BLaER1 treated with 17β-estradiol and CSF1 and Interleukin-3, amounts not matched to agents 10 nM and 100 nM (cell line): ENCODE measurements at regions not wholly inside any gene's neighbourhood (a gene's known extent, or its start where the extent isn't known, plus 50 kb on each side); places are given as distances from the start of the nearest gene placed in this dataset.
"Not testable (repeated sequence)": the region's sequence is repeated elsewhere in the genome, so short reads cannot be mapped to it uniquely, and the experiment has no call there.

Experiments used
- H3K27ac ChIP-seq, 11 experiments: shearing (Covaris generic); formaldehyde crosslinking; 2 replicates each; pipeline ENCODE4 v1.8.1; 2022
- H3K27me3 ChIP-seq, 11 experiments: shearing (Covaris generic); formaldehyde crosslinking; 2 replicates each; pipeline ENCODE4 v1.8.1; 2022
- H3K36me3 ChIP-seq, 11 experiments: shearing (Covaris generic); formaldehyde crosslinking; 2 replicates each; pipeline ENCODE4 v1.8.1; 2022
- H3K4me1 ChIP-seq, 10 experiments: shearing (Covaris generic); formaldehyde crosslinking; 2 replicates each; pipeline ENCODE4 v1.8.1; 2022
- H3K4me2 ChIP-seq, 11 experiments: shearing (Covaris generic); formaldehyde crosslinking; 2 replicates each; pipeline ENCODE4 v1.8.1; 2022
- H3K4me3 ChIP-seq, 10 experiments: shearing (Covaris generic); formaldehyde crosslinking; 2 replicates each; pipeline ENCODE4 v1.8.1; 2022
- H3K9ac ChIP-seq, 11 experiments: shearing (Covaris generic); formaldehyde crosslinking; 2 replicates each; pipeline ENCODE4 v1.8.1; 2022
- H3K9me3 ChIP-seq, 11 experiments: shearing (Covaris generic); formaldehyde crosslinking; replicated peaks in 1 of 11; 2 replicates each; pipeline ENCODE4 v1.8.1; 2022
- H4K20me1 ChIP-seq, 11 experiments: shearing (Covaris generic); formaldehyde crosslinking; 2 replicates each; pipeline ENCODE4 v1.8.1; 2022
- Cebpa-rat ChIP-seq, 11 experiments: shearing (Covaris generic); IDR thresholded peaks; 2 replicates each; pipeline ENCODE4 v1.8.1; 2022

DNA sequence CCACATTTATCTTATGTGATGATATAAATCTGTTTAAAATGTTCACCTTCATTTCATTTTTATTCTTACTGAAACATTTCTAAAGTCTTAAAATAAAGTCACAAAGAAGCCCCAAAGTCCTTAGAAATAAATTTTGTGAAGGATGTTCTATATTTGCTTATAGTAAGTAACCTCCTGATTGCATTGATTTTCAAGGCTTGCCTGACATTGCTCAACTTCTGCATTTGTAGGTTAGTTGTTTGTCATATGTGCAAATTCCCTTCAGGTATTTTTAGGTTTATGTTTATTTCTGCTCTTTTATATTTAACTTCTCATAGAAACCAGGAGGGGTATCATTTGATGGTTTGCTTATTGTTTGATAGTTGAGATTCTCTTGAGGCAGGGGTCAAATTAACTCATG, 417.8 kb downstream of the ARL4A start:
- H3K9ac ChIP-seq, result no peak overlapping the region
- H3K36me3 ChIP-seq, result no peaks in the 10 kb centered on the region
- no peaks in the 10 kb centered on the region for H3K27me3 ChIP-seq
- no peak overlapping the region; a peak in 1 of 22 replicates for H3K4me2 ChIP-seq
- H3K9me3 ChIP-seq, result peaks cover 3 to 13% (median 11%) of the 10 kb centered on the region in 11 experiments; a peak in 16 of 22 replicates
- H4K20me1 ChIP-seq, result no peaks in the 10 kb centered on the region
- peaks cover 0 to 24% (median 0%) of the 10 kb centered on the region in 10 experiments; a peak in 8 of 20 replicates for H3K4me1 ChIP-seq
- H3K4me3 ChIP-seq, result no peak overlapping the region
- no peak overlapping the region for H3K27ac ChIP-seq
- no peak for TF ChIP-seq Cebpa-rat (IDR thresholded peaks at IDR 0.05)

DNA sequence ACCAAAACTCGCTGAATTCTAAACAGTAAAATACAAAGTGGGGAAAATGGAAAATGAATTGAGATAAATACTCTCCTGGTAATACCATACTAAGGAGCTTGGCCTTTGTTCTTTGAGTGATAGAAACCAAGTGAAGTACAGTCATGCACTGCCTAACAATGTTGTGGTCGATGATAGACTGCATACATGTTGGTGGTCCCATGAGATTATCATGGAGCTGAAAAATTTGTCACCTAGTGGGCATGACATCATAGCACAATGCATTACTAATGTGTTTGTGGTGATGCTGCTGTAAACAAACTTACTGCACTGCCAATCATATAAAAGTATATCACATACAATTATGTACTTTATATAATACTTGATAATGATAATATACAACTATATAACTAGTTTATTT, 419.1 kb downstream of the ARL4A start:
- no peak overlapping the region for H3K4me3 ChIP-seq
- H3K27ac ChIP-seq, result no peak overlapping the region
- H3K4me1 ChIP-seq, result peaks cover 0 to 24% (median 0%) of the 10 kb centered on the region in 10 experiments; a peak in 8 of 20 replicates
- no peak overlapping the region for H3K4me2 ChIP-seq
- H3K36me3 ChIP-seq, result no peaks in the 10 kb centered on the region
- H4K20me1 ChIP-seq, result no peaks in the 10 kb centered on the region
- peaks cover 3 to 18% (median 12%) of the 10 kb centered on the region in 11 experiments; a peak in 16 of 22 replicates for H3K9me3 ChIP-seq
- H3K9ac ChIP-seq, result no peak overlapping the region
- no peak for TF ChIP-seq Cebpa-rat (IDR thresholded peaks at IDR 0.05)
- no peaks in the 10 kb centered on the region for H3K27me3 ChIP-seq

DNA sequence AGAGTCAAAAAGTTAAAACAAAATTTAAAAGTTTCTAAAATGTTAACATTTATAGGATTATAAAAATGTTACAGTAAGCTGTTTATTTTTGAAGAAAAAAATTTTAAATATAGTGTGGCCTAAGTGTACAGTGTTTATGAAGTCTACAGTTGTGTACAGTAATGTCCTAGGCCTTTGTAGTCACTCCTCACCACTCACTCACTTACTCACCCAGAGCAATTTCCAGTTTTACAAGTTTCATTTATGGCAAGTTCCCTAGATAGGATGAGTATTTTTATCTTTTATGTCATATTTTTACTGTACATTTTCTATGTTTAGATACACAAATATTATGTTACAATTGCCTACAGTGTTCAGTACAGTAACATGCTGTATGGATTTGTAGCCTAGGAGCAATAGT, 419.9 kb downstream of the ARL4A start:
- Histone ChIP-seq H4K20me1 (no peaks in the 10 kb centered on the region), H3K9me3 (peaks cover 3 to 18% (median 12%) of the 10 kb centered on the region in 11 experiments; a peak in 16 of 22 replicates), H3K36me3 (no peaks in the 10 kb centered on the region), H3K4me3 (no peak overlapping the region), H3K27me3 (no peaks in the 10 kb centered on the region), H3K4me2 (no peak overlapping the region; a peak in 1 of 22 replicates), H3K9ac (no peak overlapping the region), H3K4me1 (peaks cover 0 to 24% (median 0%) of the 10 kb centered on the region in 10 experiments; a peak in 8 of 20 replicates), H3K27ac (no peak overlapping the region)
- TF ChIP-seq Cebpa-rat (IDR thresholded peaks at IDR 0.05), result no peak

DNA sequence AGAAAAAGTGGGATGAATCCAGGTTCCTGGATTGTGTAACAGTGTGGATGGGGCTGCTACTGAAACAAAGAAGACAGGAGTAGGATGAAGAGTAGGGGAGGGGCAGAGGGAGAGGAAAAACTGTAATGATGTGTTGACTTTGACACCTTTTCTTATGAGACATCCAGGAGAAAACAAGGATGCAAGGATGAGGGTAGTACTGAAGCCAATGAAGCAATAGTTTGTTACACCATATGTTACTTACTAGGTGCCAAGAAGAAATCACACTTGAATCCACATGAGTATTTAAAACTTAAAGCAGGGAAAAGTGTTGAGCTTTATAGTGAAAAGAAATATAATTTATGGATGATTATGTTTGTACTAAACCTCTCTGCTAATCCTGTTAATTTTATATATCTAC, 420.6 kb downstream of the ARL4A start:
- TF ChIP-seq Cebpa-rat (IDR thresholded peaks at IDR 0.05), result no peak
- H3K4me1 ChIP-seq, result peaks cover 0 to 24% (median 0%) of the 10 kb centered on the region in 10 experiments; a peak in 8 of 20 replicates
- H3K4me3 ChIP-seq, result no peak overlapping the region
- no peak overlapping the region for H3K27ac ChIP-seq
- H3K9me3 ChIP-seq, result peaks cover 3 to 18% (median 12%) of the 10 kb centered on the region in 11 experiments; a peak in 16 of 22 replicates
- H3K36me3 ChIP-seq, result no peaks in the 10 kb centered on the region
- no peak overlapping the region for H3K9ac ChIP-seq
- H3K27me3 ChIP-seq, result no peaks in the 10 kb centered on the region
- H4K20me1 ChIP-seq, result no peaks in the 10 kb centered on the region
- no peak overlapping the region for H3K4me2 ChIP-seq

DNA sequence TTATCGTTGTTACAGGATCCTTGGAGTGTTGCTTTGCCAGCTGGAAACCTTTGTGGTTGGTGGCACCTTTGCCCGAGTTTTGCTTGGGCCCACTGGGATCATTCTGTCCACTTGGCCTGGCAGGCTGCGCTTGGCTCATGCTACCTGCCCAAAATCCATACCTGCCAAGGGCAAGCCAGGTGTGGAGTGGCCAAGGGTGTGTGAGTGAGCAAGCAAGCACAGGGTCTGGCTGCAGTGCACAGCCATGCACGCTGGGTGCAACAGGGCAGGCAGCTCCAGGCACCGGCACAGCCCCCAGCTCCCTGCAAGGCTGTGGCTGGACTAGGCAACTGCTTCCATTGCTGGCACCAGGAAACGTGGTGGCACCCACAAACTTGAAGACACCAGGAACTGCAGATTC, 421.8 kb downstream of the ARL4A start:
- Histone ChIP-seq H3K27me3 (no peaks in the 10 kb centered on the region), H3K9me3 (peaks cover 3 to 18% (median 12%) of the 10 kb centered on the region in 11 experiments; a peak in 16 of 22 replicates), H4K20me1 (no peaks in the 10 kb centered on the region), H3K36me3 (no peaks in the 10 kb centered on the region), H3K4me2 (no peak overlapping the region), H3K4me1 (peaks cover 0 to 19% (median 0%) of the 10 kb centered on the region in 10 experiments; a peak in 8 of 20 replicates), H3K9ac (no peak overlapping the region), H3K27ac (no peak overlapping the region), H3K4me3 (no peak overlapping the region)
- TF ChIP-seq Cebpa-rat (IDR thresholded peaks at IDR 0.05), result no peak

DNA sequence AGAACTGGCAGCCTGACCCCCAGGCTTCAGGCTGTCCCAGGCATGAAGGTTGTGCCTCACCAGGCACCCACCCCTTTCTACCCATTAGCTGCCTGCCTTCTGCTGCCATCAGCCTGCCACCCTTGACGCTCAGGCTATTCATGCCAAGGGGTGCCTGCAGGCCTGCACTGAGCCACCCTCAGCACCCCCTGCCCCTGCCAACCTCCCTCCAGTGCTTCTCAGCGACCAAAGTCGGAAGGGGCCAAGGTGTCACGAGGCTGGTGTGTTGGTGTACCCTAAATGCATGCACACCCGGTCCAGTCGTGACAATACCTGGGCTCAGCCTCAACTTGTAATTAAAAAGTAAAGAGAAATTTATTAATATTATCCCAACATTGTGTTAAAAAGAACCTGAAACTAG, 422.7 kb downstream of the ARL4A start:
- no peak for TF ChIP-seq Cebpa-rat (IDR thresholded peaks at IDR 0.05)
- Histone ChIP-seq H3K9me3 (peaks cover 3 to 18% (median 12%) of the 10 kb centered on the region in 11 experiments; a peak in 16 of 22 replicates), H3K27ac (no peak overlapping the region), H3K4me1 (peaks cover 0 to 10% (median 0%) of the 10 kb centered on the region in 10 experiments; a peak in 3 of 20 replicates), H3K4me2 (no peak overlapping the region), H4K20me1 (no peaks in the 10 kb centered on the region), H3K4me3 (no peak overlapping the region), H3K9ac (no peak overlapping the region), H3K36me3 (no peaks in the 10 kb centered on the region), H3K27me3 (no peaks in the 10 kb centered on the region)

DNA sequence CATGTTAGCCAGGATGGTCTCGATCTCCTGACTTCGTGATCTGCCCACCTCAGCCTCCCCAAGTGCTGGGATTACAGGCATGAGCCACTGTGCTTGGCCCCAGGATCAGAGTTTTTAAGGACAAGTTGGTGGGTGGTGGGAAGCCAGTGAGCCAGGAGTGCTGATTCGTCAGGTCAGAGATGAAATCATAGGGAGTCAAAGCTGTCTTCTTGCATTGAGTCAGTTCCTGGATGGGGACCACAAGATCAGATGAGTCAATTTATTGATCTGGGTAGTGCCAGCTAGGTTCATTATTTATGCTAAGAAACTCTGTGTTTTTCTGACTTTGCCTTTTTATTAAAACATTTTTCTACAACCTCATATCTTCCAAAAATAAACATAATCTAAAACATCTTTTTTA, 423.8 kb downstream of the ARL4A start:
- H3K4me1 ChIP-seq, result 0 out of 20 replicates have a peak, but pooled peaks cover 0 to 5% (median 0%) of the 10 kb centered on the region in 10 experiments
- no peaks in the 10 kb centered on the region for H4K20me1 ChIP-seq
- no peak overlapping the region for H3K27ac ChIP-seq
- H3K4me2 ChIP-seq, result no peak overlapping the region
- H3K9me3 ChIP-seq, result peaks cover 3 to 18% (median 12%) of the 10 kb centered on the region in 11 experiments; a peak in 16 of 22 replicates
- no peaks in the 10 kb centered on the region for H3K36me3 ChIP-seq
- TF ChIP-seq Cebpa-rat (IDR thresholded peaks at IDR 0.05), result no peak
- H3K27me3 ChIP-seq, result no peaks in the 10 kb centered on the region
- H3K9ac ChIP-seq, result no peak overlapping the region
- H3K4me3 ChIP-seq, result no peak overlapping the region

DNA sequence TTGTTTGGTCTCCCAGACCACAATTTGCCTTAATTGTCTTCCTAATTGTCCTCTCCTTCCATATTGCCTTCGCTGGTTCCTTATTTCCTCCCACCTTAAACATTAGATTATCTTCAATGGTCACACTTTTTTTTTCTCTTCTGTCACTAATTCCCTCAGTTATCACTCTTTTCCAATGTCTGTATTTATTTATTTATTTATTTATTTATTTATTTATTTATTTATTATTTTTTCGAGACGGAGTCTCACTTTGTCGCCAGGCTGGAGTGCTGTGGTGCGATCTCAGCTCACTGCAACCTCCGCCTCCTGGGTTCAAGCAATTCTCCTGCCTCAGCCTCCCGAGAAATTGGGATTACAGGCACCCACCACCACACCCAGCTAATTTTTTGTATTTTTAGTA, 426.8 kb downstream of the ARL4A start:
- H3K4me2 ChIP-seq, H3K27ac ChIP-seq, H3K27me3 ChIP-seq, H3K4me1 ChIP-seq, H3K9ac ChIP-seq, H4K20me1 ChIP-seq, H3K36me3 ChIP-seq, H3K4me3 ChIP-seq: not testable (repeated sequence)
- peaks cover 3 to 16% (median 10%) of the 10 kb centered on the region in 11 experiments; a peak in 16 of 22 replicates for H3K9me3 ChIP-seq

DNA sequence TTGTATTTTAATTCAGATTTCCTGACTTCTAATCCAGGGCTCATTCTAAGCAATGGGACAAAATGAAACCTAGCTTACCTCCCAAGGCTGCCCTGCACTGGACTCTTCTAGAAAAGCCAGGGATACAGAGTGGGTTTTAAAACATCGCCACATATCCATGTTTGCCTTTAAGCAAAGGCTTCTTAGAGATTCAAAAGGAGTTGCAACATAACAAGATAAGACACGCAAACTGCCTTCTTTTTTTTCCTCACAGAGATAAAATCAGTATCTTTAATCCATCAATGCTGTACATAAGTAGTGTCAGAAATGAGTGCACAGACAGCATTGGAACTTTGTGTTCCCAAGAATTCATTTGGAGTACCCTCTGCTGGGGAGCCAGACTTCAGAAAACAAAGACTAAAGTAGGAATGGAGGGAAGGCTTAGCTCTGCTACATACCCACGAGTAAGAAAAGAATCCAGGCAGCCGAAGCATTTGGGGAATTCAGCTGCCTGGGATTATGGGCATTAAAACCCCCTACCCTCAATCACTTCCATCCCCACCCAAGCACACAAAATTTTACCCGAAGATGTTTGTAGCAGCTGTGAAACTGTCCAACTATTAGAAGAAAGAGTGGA, 427.8 kb downstream of the ARL4A start:
- H4K20me1 ChIP-seq, result no peaks in the 10 kb centered on the region
- no peak overlapping the region for H3K9ac ChIP-seq
- H3K27ac ChIP-seq, result no peak overlapping the region
- peaks cover 0 to 6% (median under 1%) of the 10 kb centered on the region in 11 experiments; a peak in 7 of 22 replicates for H3K9me3 ChIP-seq
- H3K4me1 ChIP-seq, result no peaks in the 10 kb centered on the region
- no peaks in the 10 kb centered on the region for H3K27me3 ChIP-seq
- no peak for TF ChIP-seq Cebpa-rat (IDR thresholded peaks at IDR 0.05)
- no peaks in the 10 kb centered on the region for H3K36me3 ChIP-seq
- no peak overlapping the region for H3K4me3 ChIP-seq
- no peak overlapping the region for H3K4me2 ChIP-seq

DNA sequence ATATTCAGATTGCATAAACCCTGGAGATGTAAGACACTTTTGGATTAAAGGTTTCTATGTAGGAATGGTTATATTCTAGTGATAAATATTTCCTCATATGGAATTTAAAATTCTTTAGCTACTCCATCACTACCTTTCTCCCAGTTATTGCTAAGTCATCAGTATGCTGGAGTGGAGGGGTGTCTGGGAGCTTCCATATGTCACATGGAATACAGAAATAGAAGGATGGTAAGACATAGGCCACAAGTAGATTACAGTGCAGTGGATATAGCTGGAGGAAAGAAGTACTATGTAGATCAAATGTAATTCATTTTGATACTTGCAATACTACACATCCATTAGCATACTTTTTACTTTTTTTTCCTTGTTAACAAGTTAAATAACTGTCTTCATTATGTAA, 428.4 kb downstream of the ARL4A start:
- no peak for TF ChIP-seq Cebpa-rat (IDR thresholded peaks at IDR 0.05)
- no peaks in the 10 kb centered on the region for H4K20me1 ChIP-seq
- no peak overlapping the region for H3K27ac ChIP-seq
- no peaks in the 10 kb centered on the region for H3K27me3 ChIP-seq
- no peak overlapping the region for H3K9ac ChIP-seq
- no peaks in the 10 kb centered on the region for H3K4me1 ChIP-seq
- H3K36me3 ChIP-seq, result no peaks in the 10 kb centered on the region
- 0 out of 22 replicates have a peak, but pooled peaks cover 0 to 5% (median 0%) of the 10 kb centered on the region in 11 experiments for H3K9me3 ChIP-seq
- H3K4me2 ChIP-seq, result no peak overlapping the region
- no peak overlapping the region for H3K4me3 ChIP-seq
